K562 (cell line): ENCODE measurements at regions not wholly inside any gene's neighbourhood (a gene's known extent, or its start where the extent isn't known, plus 50 kb on each side); places are given as distances from the start of the nearest gene placed in this dataset.

Source experiments
- MEF2A ChIP-seq: IDR thresholded peaks from 2 replicates; pipeline ENCODE4 v1.6.1; 2011; ENCODE audit warnings: low read depth, mild to moderate bottlenecking, low read length, moderate library complexity; ENCODE audit not compliant: control insufficient read depth
- MYC ChIP-seq, 2 experiments: fragments of 250-450 bp in 1 of 2; sonication (Bioruptor Pico) in 1 of 2; IDR thresholded peaks; 2 replicates each; pipeline versions ENCODE4 v1.5.1 to v1.6.1; 2012 to 2021; ENCODE audit warnings: low read depth in 2 of 2, borderline replicate concordance in 1 of 2, improper control_type of control experiment in 1 of 2, low read length in 1 of 2, mild to moderate bottlenecking in 1 of 2, moderate library complexity in 1 of 2
- RAD21 ChIP-seq, 2 experiments: fragments of 250-450 bp in 1 of 2; fragments of 450-650 bp in 1 of 2; sonication (Bioruptor Pico) in 1 of 2; formaldehyde crosslinking in 1 of 2; IDR thresholded peaks in 1 of 2; conservative IDR thresholded peaks in 1 of 2; 2 replicates each; pipeline versions ENCODE4 v1.4.0 to v1.8.0; 2020 to 2022; ENCODE audit warnings: mild to moderate bottlenecking in 2 of 2, moderate library complexity in 1 of 2
- ZBTB1 ChIP-seq: sonication (generic); formaldehyde crosslinking; IDR thresholded peaks from 2 replicates; pipeline ENCODE4 v1.8.1; 2023; ENCODE audit warnings: missing genetic modification reagents, low read depth, mild to moderate bottlenecking, borderline replicate concordance
- ZBTB17 ChIP-seq: fragments of 450-650 bp; formaldehyde crosslinking; IDR thresholded peaks from 2 replicates; pipeline ENCODE4 v1.4.0; 2020; ENCODE audit warnings: mild to moderate bottlenecking
- ZNF561 ChIP-seq: fragments of 450-650 bp; formaldehyde crosslinking; conservative IDR thresholded peaks from 2 replicates; pipeline ENCODE4 v1.4.0; 2020; ENCODE audit warnings: mild to moderate bottlenecking, moderate library complexity
- TF ChIP-seq, protein P1 (sequence below): fragments of 250-450 bp; sonication (Bioruptor Pico); IDR thresholded peaks from 2 replicates; pipeline ENCODE4 v1.4.0; 2020; ENCODE audit warnings: mild to moderate bottlenecking
- TF ChIP-seq, protein P2 (sequence below): fragments of 450-650 bp; IDR thresholded peaks from 2 replicates; pipeline ENCODE4 v1.6.1; 2016

DNA sequence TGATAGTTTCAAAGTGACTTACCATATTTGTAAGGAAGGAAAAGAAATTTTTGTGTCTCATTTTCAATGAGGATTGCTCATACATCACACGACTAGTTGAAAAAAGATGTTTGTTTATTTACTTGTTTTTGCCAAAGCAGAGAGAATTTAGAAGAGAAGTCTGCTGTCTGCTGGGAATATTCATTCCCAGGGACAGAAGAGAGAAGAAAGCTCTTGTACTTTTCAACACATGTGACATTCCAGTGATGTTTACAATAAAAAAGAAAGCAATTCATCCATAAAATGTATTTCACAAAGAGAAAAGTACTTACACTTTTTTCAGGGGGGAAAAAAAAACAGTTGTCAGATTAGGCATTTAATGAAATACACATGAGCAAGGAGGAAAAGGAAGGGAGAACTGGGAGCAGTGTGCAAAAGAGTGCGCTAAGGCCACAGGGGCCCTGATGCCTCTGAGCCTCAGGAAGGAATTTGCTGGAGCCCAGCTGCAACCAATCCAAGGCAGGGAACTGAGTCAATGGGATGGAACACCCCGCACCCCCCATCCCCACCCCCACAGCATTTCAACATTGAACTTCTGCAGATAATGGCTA lies 115.0 kb downstream of the RPAP3 start:
- TF ChIP-seq RAD21 (CRISPR knock-in tag; conservative IDR thresholded peaks at IDR 0.05 in 1 of 2, IDR thresholded peaks at IDR 0.05 in 1 of 2) (no peak), MEF2A (no peak), MYC (IDR thresholded peaks at IDR 0.05; ENCODE audit: low read depth, low read length) (no peak), MYC (CRISPR knock-in tag; IDR thresholded peaks at IDR 0.05; ENCODE audit: borderline replicate concordance, low read depth) (no peak), ZBTB17 (CRISPR knock-in tag) (no peak), ZBTB1 (CRISPR knock-in tag) (no peak), ZNF561 (CRISPR knock-in tag) (no peak)
- TF ChIP-seq, protein P1, sequence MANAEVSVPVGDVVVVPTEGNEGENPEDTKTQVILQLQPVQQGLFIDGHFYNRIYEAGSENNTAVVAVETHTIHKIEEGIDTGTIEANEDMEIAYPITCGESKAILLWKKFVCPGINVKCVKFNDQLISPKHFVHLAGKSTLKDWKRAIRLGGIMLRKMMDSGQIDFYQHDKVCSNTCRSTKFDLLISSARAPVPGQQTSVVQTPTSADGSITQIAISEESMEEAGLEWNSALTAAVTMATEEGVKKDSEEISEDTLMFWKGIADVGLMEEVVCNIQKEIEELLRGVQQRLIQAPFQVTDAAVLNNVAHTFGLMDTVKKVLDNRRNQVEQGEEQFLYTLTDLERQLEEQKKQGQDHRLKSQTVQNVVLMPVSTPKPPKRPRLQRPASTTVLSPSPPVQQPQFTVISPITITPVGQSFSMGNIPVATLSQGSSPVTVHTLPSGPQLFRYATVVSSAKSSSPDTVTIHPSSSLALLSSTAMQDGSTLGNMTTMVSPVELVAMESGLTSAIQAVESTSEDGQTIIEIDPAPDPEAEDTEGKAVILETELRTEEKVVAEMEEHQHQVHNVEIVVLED (CRISPR knock-in tag): no peak
- TF ChIP-seq, protein P2, sequence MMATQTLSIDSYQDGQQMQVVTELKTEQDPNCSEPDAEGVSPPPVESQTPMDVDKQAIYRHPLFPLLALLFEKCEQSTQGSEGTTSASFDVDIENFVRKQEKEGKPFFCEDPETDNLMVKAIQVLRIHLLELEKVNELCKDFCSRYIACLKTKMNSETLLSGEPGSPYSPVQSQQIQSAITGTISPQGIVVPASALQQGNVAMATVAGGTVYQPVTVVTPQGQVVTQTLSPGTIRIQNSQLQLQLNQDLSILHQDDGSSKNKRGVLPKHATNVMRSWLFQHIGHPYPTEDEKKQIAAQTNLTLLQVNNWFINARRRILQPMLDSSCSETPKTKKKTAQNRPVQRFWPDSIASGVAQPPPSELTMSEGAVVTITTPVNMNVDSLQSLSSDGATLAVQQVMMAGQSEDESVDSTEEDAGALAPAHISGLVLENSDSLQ: no peak
